GM19395 (cell line): ENCODE measurements at regions not wholly inside any gene's neighbourhood (a gene's known extent, or its start where the extent isn't known, plus 50 kb on each side); places are given as distances from the start of the nearest gene placed in this dataset.
"Not testable (repeated sequence)": the region's sequence is repeated elsewhere in the genome, so short reads cannot be mapped to it uniquely, and the experiment has no call there.

ENCODE experiments used
- ATAC-seq: cut with Tn5 transposase; IDR thresholded peaks from one replicate; pipeline ENCODE4 v1.9.1; 2021; ENCODE audit warnings: mild to moderate bottlenecking, moderate library complexity; ENCODE audit not compliant: unreplicated experiment

GRCh38 chr5:20940786-20941185 is 952.8 kb upstream of the CDH18 start:
- not testable (repeated sequence) for ATAC-seq

- not testable (repeated sequence) for ATAC-seq
These were observed 902.9 kb upstream of the CDH18 start for GRCh38 chr5:20890936-20891335.

GRCh38 chr5:20875726-20876125 is 887.7 kb upstream of the CDH18 start:
- ATAC-seq, result not testable (repeated sequence)

GRCh38 chr5:20865892-20866291 is 877.9 kb upstream of the CDH18 start:
- ATAC-seq, result not testable (repeated sequence)

- ATAC-seq, result no peak
These were observed 845.2 kb upstream of the CDH18 start for GRCh38 chr5:20833081-20833627.

- ATAC-seq, result no peak
These were observed 844.4 kb upstream of the CDH18 start for GRCh38 chr5:20832204-20833080.

- ATAC-seq, result not testable (repeated sequence)
These were observed 838.0 kb upstream of the CDH18 start for GRCh38 chr5:20825951-20826350.

- not testable (repeated sequence) for ATAC-seq
These were observed 809.2 kb upstream of the CDH18 start for GRCh38 chr5:20797216-20797615.

- ATAC-seq, result not testable (repeated sequence)
These were observed 796.8 kb upstream of the CDH18 start for GRCh38 chr5:20784755-20785154.

- not testable (repeated sequence) for ATAC-seq
These were observed 795.5 kb upstream of the CDH18 start for GRCh38 chr5:20783484-20783883.

GRCh38 chr5:20771338-20771737 is 783.3 kb upstream of the CDH18 start:
- not testable (repeated sequence) for ATAC-seq

- not testable (repeated sequence) for ATAC-seq
These were observed 777.1 kb upstream of the CDH18 start for GRCh38 chr5:20765074-20765473.

- not testable (repeated sequence) for ATAC-seq
These were observed 771.5 kb upstream of the CDH18 start for GRCh38 chr5:20759459-20759858.

- not testable (repeated sequence) for ATAC-seq
These were observed 764.2 kb upstream of the CDH18 start for GRCh38 chr5:20752179-20752578.

GRCh38 chr5:20735715-20736114 is 747.7 kb upstream of the CDH18 start:
- ATAC-seq, result not testable (repeated sequence)

- ATAC-seq, result not testable (repeated sequence)
These were observed 744.2 kb upstream of the CDH18 start for GRCh38 chr5:20732223-20732622.

GRCh38 chr5:20721286-20721685 is 733.3 kb upstream of the CDH18 start:
- not testable (repeated sequence) for ATAC-seq

- not testable (repeated sequence) for ATAC-seq
These were observed 723.6 kb upstream of the CDH18 start for GRCh38 chr5:20711520-20712155.

- ATAC-seq, result not testable (repeated sequence)
These were observed 719.6 kb upstream of the CDH18 start for GRCh38 chr5:20707634-20708033.

- no peak for ATAC-seq
These were observed 706.1 kb upstream of the CDH18 start for GRCh38 chr5:20694121-20694520.

GRCh38 chr5:20692913-20693312 is 704.9 kb upstream of the CDH18 start:
- ATAC-seq, result no peak
